PFSK-1 (cell line): ENCODE measurements at regions not wholly inside any gene's neighbourhood (a gene's known extent, or its start where the extent isn't known, plus 50 kb on each side); places are given as distances from the start of the nearest gene placed in this dataset.

Experiments used
- POLR2AphosphoS5 ChIP-seq: IDR thresholded peaks from 2 replicates; pipeline ENCODE4 v1.6.1; 2012; ENCODE audit warnings: low read depth, mild to moderate bottlenecking, control low read depth, low read length, moderate library complexity
- SIN3A ChIP-seq: IDR thresholded peaks from 2 replicates; pipeline ENCODE4 v1.6.1; 2012; ENCODE audit warnings: mild to moderate bottlenecking, low read length, moderate library complexity, borderline replicate concordance; ENCODE audit not compliant: insufficient read depth

- no peak for TF ChIP-seq SIN3A
- no peak for TF ChIP-seq POLR2AphosphoS5
Measured at GRCh38 chr1:170318736-170319135, 173.0 kb downstream of the NTMT2 start.
